HG02852 (cell line): ENCODE measurements at regions not wholly inside any gene's neighbourhood (a gene's known extent, or its start where the extent isn't known, plus 50 kb on each side); places are given as distances from the start of the nearest gene placed in this dataset.

ENCODE experiments used
- ATAC-seq: cut with Tn5 transposase; IDR thresholded peaks from one replicate; pipeline ENCODE4 v1.9.1; 2021; ENCODE audit warnings: mild to moderate bottlenecking, moderate library complexity; ENCODE audit not compliant: unreplicated experiment

GRCh38 chr16:17617021-17617552 is 146.3 kb upstream of the XYLT1 start:
- ATAC-seq: no peak

- no peak for ATAC-seq
These were observed 141.6 kb upstream of the XYLT1 start for GRCh38 chr16:17612336-17612735.

- ATAC-seq: no peak
These were observed 136.8 kb upstream of the XYLT1 start for GRCh38 chr16:17607609-17608008.

GRCh38 chr16:17607075-17607509 is 136.3 kb upstream of the XYLT1 start:
- no peak for ATAC-seq

- ATAC-seq: no peak
These were observed 135.7 kb upstream of the XYLT1 start for GRCh38 chr16:17606460-17606859.

- no peak for ATAC-seq
These were observed 135.0 kb upstream of the XYLT1 start for GRCh38 chr16:17605784-17606183.

- ATAC-seq: no peak
These were observed 132.9 kb upstream of the XYLT1 start for GRCh38 chr16:17603626-17604025.

- no peak for ATAC-seq
These were observed 131.9 kb upstream of the XYLT1 start for GRCh38 chr16:17602678-17603077.

GRCh38 chr16:17598968-17599367 is 128.2 kb upstream of the XYLT1 start:
- no peak for ATAC-seq

- ATAC-seq: no peak
These were observed 121.1 kb upstream of the XYLT1 start for GRCh38 chr16:17591655-17592405.

- no peak for ATAC-seq
These were observed 120.2 kb upstream of the XYLT1 start for GRCh38 chr16:17590711-17591654.

GRCh38 chr16:17589898-17590297 is 119.1 kb upstream of the XYLT1 start:
- ATAC-seq: no peak

- ATAC-seq: no peak
These were observed 114.8 kb upstream of the XYLT1 start for GRCh38 chr16:17585449-17586074.

- no peak for ATAC-seq
These were observed 108.5 kb upstream of the XYLT1 start for GRCh38 chr16:17578981-17579874.

- ATAC-seq: no peak
These were observed 103.5 kb upstream of the XYLT1 start for GRCh38 chr16:17574256-17574655.

- no peak for ATAC-seq
These were observed 101.4 kb upstream of the XYLT1 start for GRCh38 chr16:17572145-17572544.

GRCh38 chr16:17571499-17572093 is 100.8 kb upstream of the XYLT1 start:
- no peak for ATAC-seq

GRCh38 chr16:17568239-17568638 is 97.5 kb upstream of the XYLT1 start:
- no peak for ATAC-seq

- ATAC-seq: no peak
These were observed 96.7 kb upstream of the XYLT1 start for GRCh38 chr16:17567455-17567854.
